ENCODE measurements at regions not wholly inside any gene's neighbourhood (a gene's known extent, or its start where the extent isn't known, plus 50 kb on each side); places are given as distances from the start of the nearest gene placed in this dataset.

GRCh38 chrX:18075603-18076002, 145.1 kb downstream of the BEND2 start:
- no peak for TF ChIP-seq CTCF (IDR thresholded peaks at IDR 0.05)
- TF ChIP-seq POLR2A (IDR thresholded peaks at IDR 0.05) = no peak
